MM.1S (cell line): ENCODE measurements at regions not wholly inside any gene's neighbourhood (a gene's known extent, or its start where the extent isn't known, plus 50 kb on each side); places are given as distances from the start of the nearest gene placed in this dataset.

Experiments used
- DNase-seq: peaks from one replicate; pipeline ENCODE4 v3.0.0-alpha.2; 2015
- H2AFZ ChIP-seq: fragments of 300-600 bp; sonication (generic); 2 replicates; pipeline ENCODE4 v1.6.0; 2016; ENCODE audit warnings: antibody characterized with exemption, low read length
- H3F3A ChIP-seq: fragments of 300-600 bp; sonication (generic); 2 replicates; pipeline ENCODE4 v1.6.1; 2016; ENCODE audit warnings: mild to moderate bottlenecking, antibody characterized with exemption, low read length, moderate library complexity, mixed read lengths; ENCODE audit not compliant: insufficient read depth
- H3K27ac ChIP-seq: fragments of 300-600 bp; sonication (generic); 2 replicates; pipeline ENCODE4 v1.5.1; 2016; ENCODE audit warnings: mild to moderate bottlenecking, low read length
- H3K27me3 ChIP-seq: fragments of 300-600 bp; sonication (generic); replicated peaks from 2 replicates; pipeline ENCODE4 v1.6.0; 2016; ENCODE audit warnings: low read length; ENCODE audit not compliant: insufficient read depth
- H3K36me3 ChIP-seq: fragments of 300-600 bp; sonication (generic); replicated peaks from 2 replicates; pipeline ENCODE4 v1.6.1; 2016; ENCODE audit warnings: mild to moderate bottlenecking, low read length, mixed read lengths; ENCODE audit not compliant: insufficient read depth
- H3K4me1 ChIP-seq: fragments of 300-600 bp; sonication (generic); 2 replicates; pipeline ENCODE4 v1.6.1; 2016; ENCODE audit warnings: low read length, mixed read lengths
- H3K4me2 ChIP-seq: fragments of 300-600 bp; sonication (generic); 2 replicates; pipeline ENCODE4 v1.6.0; 2016; ENCODE audit warnings: low read depth, low read length
- H3K4me3 ChIP-seq: fragments of 300-600 bp; sonication (generic); 2 replicates; pipeline ENCODE4 v1.5.1; 2016; ENCODE audit warnings: low read length, mixed read lengths
- H3K79me2 ChIP-seq: fragments of 300-600 bp; sonication (generic); 2 replicates; pipeline ENCODE4 v1.6.1; 2016; ENCODE audit warnings: mixed run types, low read length, mixed read lengths
- H3K9ac ChIP-seq: fragments of 300-600 bp; sonication (generic); 2 replicates; pipeline ENCODE4 v1.6.1; 2016; ENCODE audit warnings: low read length, mixed read lengths
- H3K9me2 ChIP-seq: fragments of 300-600 bp; sonication (generic); replicated peaks from 2 replicates; pipeline ENCODE4 v1.6.1; 2016; ENCODE audit warnings: mild to moderate bottlenecking, low read length, mixed read lengths; ENCODE audit not compliant: insufficient read depth
- H3K9me3 ChIP-seq: fragments of 300-600 bp; sonication (generic); replicated peaks from 2 replicates; pipeline ENCODE4 v1.6.1; 2016; ENCODE audit warnings: mild to moderate bottlenecking, low read length, mixed read lengths; ENCODE audit not compliant: insufficient read depth
- H4K20me1 ChIP-seq: fragments of 300-600 bp; sonication (generic); 2 replicates; pipeline ENCODE4 v1.6.1; 2016; ENCODE audit warnings: mild to moderate bottlenecking, low read length, moderate library complexity, mixed read lengths; ENCODE audit not compliant: insufficient read depth
- CTCF ChIP-seq: fragments of 300-600 bp; sonication (generic); IDR thresholded peaks from 2 replicates; pipeline ENCODE4 v1.5.1; 2016; ENCODE audit warnings: antibody characterized with exemption, low read length, mixed read lengths
- EZH2 ChIP-seq: fragments of 300-600 bp; sonication (generic); optimal IDR thresholded peaks from 2 replicates; pipeline ENCODE3; 2017; ENCODE audit warnings: low read depth, mild to moderate bottlenecking, antibody characterized with exemption, low read length, mixed read lengths
- EZH2phosphoT487 ChIP-seq: fragments of 300-600 bp; sonication (generic); IDR thresholded peaks from 2 replicates; pipeline ENCODE4 v1.6.1; 2018; ENCODE audit warnings: antibody characterized with exemption, low read length

DNA sequence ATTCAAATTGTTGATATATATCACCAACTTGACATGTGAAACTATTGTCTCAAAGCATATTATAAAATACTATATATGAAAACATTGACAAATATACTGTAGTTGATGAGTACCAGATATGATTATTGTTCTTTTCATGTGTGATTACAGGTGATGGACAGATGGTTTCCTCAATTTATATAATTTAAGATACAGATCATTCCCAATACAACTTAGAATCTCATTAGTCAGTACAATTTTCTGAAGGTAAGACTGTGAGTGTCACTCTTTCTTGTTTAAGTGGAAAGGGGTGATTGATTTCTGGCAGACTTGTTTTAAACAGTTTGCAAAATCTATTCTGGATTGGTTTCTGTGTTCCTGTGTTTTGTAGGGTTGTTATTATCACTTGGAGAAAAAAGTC lies 498.8 kb downstream of the IRS2 start:
- DNase-seq, result no peak
- H3K27me3 ChIP-seq, result no peaks in the 10 kb centered on the region
- H3K9me2 ChIP-seq, result no peaks in the 10 kb centered on the region
- H3K4me1 ChIP-seq, result no peaks in the 10 kb centered on the region
- no peak overlapping the region for H3K9ac ChIP-seq
- no peaks in the 10 kb centered on the region for H3F3A ChIP-seq
- no peaks in the 10 kb centered on the region for H3K36me3 ChIP-seq
- no peak overlapping the region for H3K4me2 ChIP-seq
- no peak overlapping the region for H2AFZ ChIP-seq
- TF ChIP-seq EZH2phosphoT487 (no peak), CTCF (no peak), EZH2 (no peak)
- H3K9me3 ChIP-seq, result no peaks in the 10 kb centered on the region
- no peak overlapping the region for H3K4me3 ChIP-seq
- no peaks in the 10 kb centered on the region for H4K20me1 ChIP-seq
- no peaks in the 10 kb centered on the region for H3K79me2 ChIP-seq
- no peak overlapping the region for H3K27ac ChIP-seq

GRCh38 chr13:109285586-109285985 lies 500.8 kb downstream of the IRS2 start:
- Histone ChIP-seq H3K4me1 (no peaks in the 10 kb centered on the region), H3K9me3 (no peaks in the 10 kb centered on the region), H3K27ac (no peak overlapping the region), H3F3A (no peaks in the 10 kb centered on the region), H3K36me3 (no peaks in the 10 kb centered on the region), H3K4me2 (no peak overlapping the region), H3K79me2 (no peaks in the 10 kb centered on the region), H3K4me3 (no peak overlapping the region), H3K9me2 (no peaks in the 10 kb centered on the region), H2AFZ (no peak overlapping the region), H3K27me3 (no peaks in the 10 kb centered on the region), H3K9ac (no peak overlapping the region), H4K20me1 (no peaks in the 10 kb centered on the region)
- TF ChIP-seq CTCF (no peak), EZH2 (no peak), EZH2phosphoT487 (no peak)
- no peak for DNase-seq

DNA sequence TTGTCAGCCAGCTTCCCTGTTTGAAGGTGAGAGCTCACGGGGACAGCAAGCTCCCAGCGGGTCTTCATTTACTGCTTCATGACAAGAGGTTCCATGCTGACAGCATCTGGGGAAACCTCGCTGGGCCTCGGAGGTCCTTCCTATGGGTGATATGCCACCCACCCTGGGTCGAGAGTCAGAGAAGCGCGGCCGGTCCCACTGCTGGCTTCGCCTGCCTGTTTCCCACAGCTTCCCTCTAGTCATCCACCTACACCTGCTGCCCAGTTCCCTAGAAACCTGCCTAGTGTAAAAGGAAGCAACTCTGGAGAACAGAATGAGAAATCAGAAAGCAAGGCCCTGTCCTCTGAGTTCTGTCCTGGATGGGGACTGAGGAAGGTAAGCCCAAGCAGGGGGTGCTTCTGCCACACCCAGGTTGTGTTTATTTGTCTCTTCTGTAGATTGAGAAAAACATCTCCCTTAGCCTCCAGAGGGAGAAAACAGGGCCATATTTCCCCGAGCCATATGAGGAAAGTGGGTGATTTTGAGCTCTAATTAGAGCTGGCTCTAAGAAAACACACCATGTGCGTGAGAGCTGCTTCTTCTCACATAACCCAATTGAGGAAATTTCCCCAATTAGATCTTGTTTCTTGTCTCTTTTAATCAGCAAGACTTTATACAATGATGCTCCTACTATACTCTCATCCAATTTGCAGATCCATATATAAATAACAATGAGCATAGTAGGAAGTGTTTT lies 504.3 kb downstream of the IRS2 start:
- Histone ChIP-seq H3K4me2 (no peak overlapping the region), H3K9ac (no peak overlapping the region), H3K9me3 (no peaks in the 10 kb centered on the region), H3K27me3 (no peaks in the 10 kb centered on the region), H4K20me1 (no peaks in the 10 kb centered on the region), H3K36me3 (no peaks in the 10 kb centered on the region), H2AFZ (no peak overlapping the region), H3K4me3 (no peak overlapping the region), H3K79me2 (no peaks in the 10 kb centered on the region), H3K27ac (no peak overlapping the region), H3K9me2 (no peaks in the 10 kb centered on the region), H3K4me1 (no peaks in the 10 kb centered on the region), H3F3A (no peaks in the 10 kb centered on the region)
- DNase-seq, result no peak
- TF ChIP-seq EZH2 (no peak), CTCF (no peak), EZH2phosphoT487 (no peak)
